ENCODE measurements at regions not wholly inside any gene's neighbourhood (a gene's known extent, or its start where the extent isn't known, plus 50 kb on each side); places are given as distances from the start of the nearest gene placed in this dataset.

GRCh38 chr6:4374216-4374615 is 238.8 kb upstream of the ECI2 start:
- no peak for TF ChIP-seq CTCF (IDR thresholded peaks at IDR 0.05)
- TF ChIP-seq POLR2A (IDR thresholded peaks at IDR 0.05): no peak
